WTC11 (cell line): ENCODE measurements at regions not wholly inside any gene's neighbourhood (a gene's known extent, or its start where the extent isn't known, plus 50 kb on each side); places are given as distances from the start of the nearest gene placed in this dataset.

ENCODE experiments used
- ATAC-seq: fragments of 200-7000 bp; cut with Tn5 transposase; 2 replicates; pipeline ENCODE4 v1.10.0; 2021; ENCODE audit warnings: mild to moderate bottlenecking, moderate library complexity
- CTCF ChIA-PET: fragments of 300-600 bp; sonication (Branson Sonifier 250); formaldehyde crosslinking; loops from one replicate; lab custom pipeline; 2021; ENCODE audit warnings: antibody characterized with exemption; lab: Charles Lee
- POLR2A ChIA-PET: fragments of 350-600 bp; sonication (Branson Sonifier 250); formaldehyde crosslinking; loops from one replicate; lab custom pipeline; 2021; ENCODE audit warnings: antibody characterized with exemption; lab: Charles Lee
- DNase-seq: peaks from one replicate; pipeline ENCODE4 v3.0.0; 2021; ENCODE audit warnings: low spot score
- H3K27ac Mint-ChIP-seq: 2 replicates; pipeline ENCODE4 v1.8.0; 2021; ENCODE audit warnings: mixed read lengths
- H3K27me3 Mint-ChIP-seq: 2 replicates; pipeline ENCODE4 v1.8.0; 2021; ENCODE audit warnings: low read depth, mild to moderate bottlenecking, moderate library complexity, mixed read lengths
- H3K36me3 Mint-ChIP-seq: 2 replicates; pipeline ENCODE4 v1.8.0; 2021; ENCODE audit warnings: mixed read lengths
- H3K4me1 Mint-ChIP-seq: 2 replicates; pipeline ENCODE4 v1.8.0; 2022; ENCODE audit warnings: mixed read lengths
- H3K4me3 Mint-ChIP-seq: 2 replicates; pipeline ENCODE4 v1.8.0; 2021; ENCODE audit warnings: mild to moderate bottlenecking, moderate library complexity, mixed read lengths
- H3K9me3 Mint-ChIP-seq: 2 replicates; pipeline ENCODE4 v1.8.0; 2021; ENCODE audit warnings: mixed read lengths
- ATF6 ChIP-seq: sonication (generic); formaldehyde crosslinking; IDR thresholded peaks from 2 replicates; pipeline ENCODE4 v1.8.1; 2023; ENCODE audit warnings: mild to moderate bottlenecking, missing genetic modification reagents
- CBFB ChIP-seq: sonication (generic); formaldehyde crosslinking; IDR thresholded peaks from 2 replicates; pipeline ENCODE4 v1.8.1; 2022; ENCODE audit warnings: mild to moderate bottlenecking, low read depth, missing genetic modification reagents
- CREM ChIP-seq: sonication (generic); formaldehyde crosslinking; IDR thresholded peaks from 2 replicates; pipeline ENCODE4 v1.8.1; 2022; ENCODE audit warnings: mild to moderate bottlenecking, missing genetic modification reagents, moderate library complexity
- E2F5 ChIP-seq: sonication (generic); formaldehyde crosslinking; IDR thresholded peaks from 2 replicates; pipeline ENCODE4 v1.8.1; 2022; ENCODE audit warnings: mild to moderate bottlenecking, moderate library complexity, missing genetic modification reagents
- ELF4 ChIP-seq: sonication (generic); formaldehyde crosslinking; IDR thresholded peaks from 2 replicates; pipeline ENCODE4 v1.8.1; 2022; ENCODE audit warnings: low read depth, mild to moderate bottlenecking, moderate library complexity, missing genetic modification reagents
- ERG ChIP-seq: fragments of 250-450 bp; sonication (Bioruptor Pico); IDR thresholded peaks from 2 replicates; pipeline ENCODE4 v1.8.0; 2021; ENCODE audit warnings: mild to moderate bottlenecking
- ESRRA ChIP-seq: sonication (generic); formaldehyde crosslinking; IDR thresholded peaks from 2 replicates; pipeline ENCODE4 v1.8.1; 2022; ENCODE audit warnings: mild to moderate bottlenecking, missing genetic modification reagents, borderline replicate concordance
- FOXK1 ChIP-seq: sonication (generic); formaldehyde crosslinking; IDR thresholded peaks from 2 replicates; pipeline ENCODE4 v1.8.0; 2022; ENCODE audit warnings: mild to moderate bottlenecking, moderate library complexity, missing genetic modification reagents
- FOXP4 ChIP-seq: sonication (generic); formaldehyde crosslinking; IDR thresholded peaks from 2 replicates; pipeline ENCODE4 v1.8.0; 2022; ENCODE audit warnings: mild to moderate bottlenecking, missing genetic modification reagents
- GABPB1 ChIP-seq: sonication (generic); formaldehyde crosslinking; IDR thresholded peaks from 2 replicates; pipeline ENCODE4 v1.8.1; 2023; ENCODE audit warnings: mild to moderate bottlenecking, missing genetic modification reagents
- GTF2I ChIP-seq: fragments of 250-450 bp; sonication (Bioruptor Pico); conservative IDR thresholded peaks from 2 replicates; pipeline ENCODE4 v1.4.0; 2021; ENCODE audit warnings: mild to moderate bottlenecking
- KAT7 ChIP-seq: sonication (generic); formaldehyde crosslinking; IDR thresholded peaks from 2 replicates; pipeline ENCODE4 v1.8.1; 2023; ENCODE audit warnings: missing genetic modification reagents, mild to moderate bottlenecking, borderline replicate concordance
- NR2C2 ChIP-seq: sonication (generic); formaldehyde crosslinking; IDR thresholded peaks from 2 replicates; pipeline ENCODE4 v1.8.0; 2022; ENCODE audit warnings: mild to moderate bottlenecking, missing genetic modification reagents
- RELA ChIP-seq: sonication (generic); formaldehyde crosslinking; IDR thresholded peaks from 2 replicates; pipeline ENCODE4 v1.8.1; 2022; ENCODE audit warnings: missing genetic modification reagents, mild to moderate bottlenecking, borderline replicate concordance
- SMAD3 ChIP-seq: sonication (generic); formaldehyde crosslinking; IDR thresholded peaks from 2 replicates; pipeline ENCODE4 v1.8.0; 2022; ENCODE audit warnings: missing genetic modification reagents, mild to moderate bottlenecking, borderline replicate concordance
- TP53 ChIP-seq: sonication (generic); formaldehyde crosslinking; IDR thresholded peaks from 2 replicates; pipeline ENCODE4 v1.8.1; 2023; ENCODE audit warnings: mild to moderate bottlenecking, missing genetic modification reagents
- USF1 ChIP-seq: sonication (generic); formaldehyde crosslinking; IDR thresholded peaks from 2 replicates; pipeline ENCODE4 v1.8.0; 2022; ENCODE audit warnings: mild to moderate bottlenecking, missing genetic modification reagents
- ZNF138 ChIP-seq: sonication (generic); formaldehyde crosslinking; conservative IDR thresholded peaks from 2 replicates; pipeline ENCODE4 v1.8.1; 2022; ENCODE audit warnings: mild to moderate bottlenecking, moderate library complexity, missing genetic modification reagents
- ZNF263 ChIP-seq: sonication (generic); formaldehyde crosslinking; IDR thresholded peaks from 2 replicates; pipeline ENCODE4 v1.8.1; 2022; ENCODE audit warnings: low read depth, mild to moderate bottlenecking, moderate library complexity, missing genetic modification reagents
- ZNF317 ChIP-seq: sonication (generic); formaldehyde crosslinking; IDR thresholded peaks from 2 replicates; pipeline ENCODE4 v1.8.1; 2023; ENCODE audit warnings: low read depth, mild to moderate bottlenecking, moderate library complexity, missing genetic modification reagents, borderline replicate concordance
- ZNF423 ChIP-seq: fragments of 250-450 bp; sonication (Bioruptor Pico); IDR thresholded peaks from 2 replicates; pipeline ENCODE4 v2.1.2; 2022; ENCODE audit warnings: mild to moderate bottlenecking, moderate library complexity
- ZNF512 ChIP-seq: sonication (generic); formaldehyde crosslinking; IDR thresholded peaks from 2 replicates; pipeline ENCODE4 v1.8.1; 2022; ENCODE audit warnings: missing genetic modification reagents, borderline replicate concordance
- ZSCAN18 ChIP-seq: fragments of 250-450 bp; sonication (Bioruptor Pico); IDR thresholded peaks from 2 replicates; pipeline ENCODE4 v2.1.2; 2022; ENCODE audit warnings: mild to moderate bottlenecking, moderate library complexity

GRCh38 chr14:41072776-41073175 is 533.9 kb upstream of the LRFN5 start:
- no peaks in the 10 kb centered on the region for H3K36me3 Mint-ChIP-seq
- H3K4me3 Mint-ChIP-seq = no peak overlapping the region
- DNase-seq = no peak
- no peaks in the 10 kb centered on the region for H3K27me3 Mint-ChIP-seq
- POLR2A ChIA-PET = no interaction called here
- no peak overlapping the region for H3K27ac Mint-ChIP-seq
- ATAC-seq = no peak
- TF ChIP-seq ERG (CRISPR knock-in tag) = no peak
- TF ChIP-seq GTF2I (CRISPR knock-in tag) = no peak
- no peak for TF ChIP-seq KAT7 (CRISPR knock-in tag)
- TF ChIP-seq CBFB (CRISPR knock-in tag) = no peak
- no peak for TF ChIP-seq ZNF317 (CRISPR knock-in tag)
- CTCF ChIA-PET = no interaction called here
- H3K9me3 Mint-ChIP-seq = no peaks in the 10 kb centered on the region
- no peaks in the 10 kb centered on the region for H3K4me1 Mint-ChIP-seq

GRCh38 chr14:41071351-41071750 is 535.3 kb upstream of the LRFN5 start:
- Mint-ChIP-seq H3K4me1 (no peaks in the 10 kb centered on the region), H3K27ac (no peak overlapping the region), H3K36me3 (no peaks in the 10 kb centered on the region), H3K9me3 (no peaks in the 10 kb centered on the region), H3K4me3 (no peak overlapping the region), H3K27me3 (no peaks in the 10 kb centered on the region)
- POLR2A ChIA-PET = no interaction called here
- TF ChIP-seq ATF6 (CRISPR knock-in tag) = no peak
- TF ChIP-seq SMAD3 (CRISPR knock-in tag) = no peak
- TF ChIP-seq ZNF423 (CRISPR knock-in tag) = no peak
- no peak for TF ChIP-seq USF1 (CRISPR knock-in tag)
- TF ChIP-seq FOXP4 = no peak
- no peak for TF ChIP-seq NR2C2 (CRISPR knock-in tag)
- no peak for TF ChIP-seq CREM (CRISPR knock-in tag)
- no peak for TF ChIP-seq ZNF512
- TF ChIP-seq ZNF138 (CRISPR knock-in tag) = no peak
- TF ChIP-seq ESRRA (CRISPR knock-in tag) = no peak
- TF ChIP-seq GTF2I (CRISPR knock-in tag) = no peak
- TF ChIP-seq ZNF263 (CRISPR knock-in tag) = no peak
- CTCF ChIA-PET = no interaction called here
- no peak for DNase-seq
- ATAC-seq = no peak

- Mint-ChIP-seq H3K9me3 (no peaks in the 10 kb centered on the region), H3K27me3 (no peaks in the 10 kb centered on the region), H3K4me3 (no peak overlapping the region), H3K36me3 (no peaks in the 10 kb centered on the region), H3K27ac (no peak overlapping the region), H3K4me1 (no peaks in the 10 kb centered on the region)
- DNase-seq = no peak
- ChIA-PET CTCF (no interaction called here), POLR2A (no interaction called here)
- no peak for ATAC-seq
- no peak for TF ChIP-seq ZSCAN18 (CRISPR knock-in tag)
- TF ChIP-seq FOXK1 (CRISPR knock-in tag) = no peak
- TF ChIP-seq ZNF423 (CRISPR knock-in tag) = no peak
- TF ChIP-seq E2F5 (CRISPR knock-in tag) = no peak
- no peak for TF ChIP-seq ELF4 (CRISPR knock-in tag)
- TF ChIP-seq GABPB1 = no peak
- no peak for TF ChIP-seq TP53
- no peak for TF ChIP-seq ZNF317 (CRISPR knock-in tag)
- TF ChIP-seq RELA = no peak
- TF ChIP-seq ZNF138 (CRISPR knock-in tag) = no peak
- no peak for TF ChIP-seq GTF2I (CRISPR knock-in tag)
Measured at GRCh38 chr14:41062826-41063225, 543.9 kb upstream of the LRFN5 start.
